Suprapubic skin (tissue), 4 donors: ENCODE measurements at regions not wholly inside any gene's neighbourhood (a gene's known extent, or its start where the extent isn't known, plus 50 kb on each side); places are given as distances from the start of the nearest gene placed in this dataset.

Source experiments
- DNase-seq, 2 donors: peaks; one replicate each; pipeline ENCODE4 v3.0.0-alpha.2; 2019; ENCODE audit warnings: low spot score in 2 of 2
- H3K27ac ChIP-seq: fragments of 200-600 bp; sonication (generic); one replicate; pipeline ENCODE4 v1.5.1; 2019
- H3K27me3 ChIP-seq: fragments of 200-600 bp; sonication (generic); one replicate; pipeline ENCODE4 v1.5.1; 2019
- H3K36me3 ChIP-seq: fragments of 200-600 bp; sonication (generic); one replicate; pipeline ENCODE4 v1.5.1; 2019
- H3K4me1 ChIP-seq: fragments of 200-600 bp; sonication (generic); one replicate; pipeline ENCODE4 v1.5.1; 2019
- H3K4me3 ChIP-seq: fragments of 200-600 bp; sonication (generic); one replicate; pipeline ENCODE4 v1.5.1; 2019; ENCODE audit warnings: mild to moderate bottlenecking
- H3K9me3 ChIP-seq: fragments of 200-600 bp; sonication (generic); one replicate; pipeline ENCODE4 v1.5.1; 2019
- EP300 ChIP-seq: sonication (generic); formaldehyde crosslinking; IDR thresholded peaks from one replicate; pipeline ENCODE4 v1.6.1; 2017; ENCODE audit warnings: antibody characterized with exemption
- POLR2A ChIP-seq, 2 donors: fragments of 450-650 bp; IDR thresholded peaks; one replicate each; pipeline ENCODE4 v1.6.1; 2017; ENCODE audit warnings: antibody characterized with exemption in 2 of 2, mild to moderate bottlenecking in 2 of 2, moderate library complexity in 2 of 2
- POLR2AphosphoS5 ChIP-seq, 3 donors: sonication (generic); formaldehyde crosslinking; IDR thresholded peaks; one replicate each; pipeline ENCODE4 v1.6.1; 2017; ENCODE audit warnings: antibody characterized with exemption in 3 of 3
- WGBS: methylation state at CpG from one replicate; pipeline ENCODE4 v1.1.5; 2018; 5-methylcytosine and 5-hydroxymethylcytosine counted together
- TF ChIP-seq, protein P1 (sequence below), 2 donors: fragments of 200-600 bp in 1 of 2; fragments of 450-650 bp in 1 of 2; sonication (generic) in 1 of 2; IDR thresholded peaks; one replicate each; pipeline ENCODE4 v1.5.1; 2016 to 2019; ENCODE audit warnings: antibody characterized with exemption in 2 of 2, mild to moderate bottlenecking in 1 of 2, moderate library complexity in 1 of 2

DNA sequence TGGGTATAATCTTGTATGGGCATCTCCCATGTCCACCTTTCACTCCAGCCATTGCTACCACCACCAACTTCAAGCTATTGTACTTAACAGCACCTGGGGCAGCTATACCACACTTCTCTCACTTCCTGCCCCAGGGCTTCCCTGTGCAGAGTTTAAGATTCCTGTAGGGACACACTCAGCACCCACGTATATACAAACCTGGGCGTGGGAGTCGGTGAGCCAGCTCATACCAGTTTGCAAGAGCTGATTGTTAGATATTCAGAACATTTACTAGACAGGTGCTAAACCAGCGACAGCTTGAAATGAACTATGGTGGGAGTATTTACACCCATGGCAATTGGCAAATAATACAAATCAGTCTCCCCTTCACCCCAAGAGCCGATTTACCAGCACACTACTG lies 114.8 kb upstream of the CSF3R start:
- Histone ChIP-seq H3K9me3 (no peaks in the 10 kb centered on the region), H3K27ac (no peak overlapping the region), H3K36me3 (no peaks in the 10 kb centered on the region), H3K27me3 (peaks cover 57% of the 10 kb centered on the region), H3K4me3 (no peak overlapping the region), H3K4me1 (no peaks in the 10 kb centered on the region)
- no peak for DNase-seq
- no peak for TF ChIP-seq POLR2AphosphoS5 (IDR thresholded peaks at IDR 0.05)
- no peak for TF ChIP-seq POLR2A (IDR thresholded peaks at IDR 0.05)
- no peak for TF ChIP-seq EP300
- TF ChIP-seq, protein P1, sequence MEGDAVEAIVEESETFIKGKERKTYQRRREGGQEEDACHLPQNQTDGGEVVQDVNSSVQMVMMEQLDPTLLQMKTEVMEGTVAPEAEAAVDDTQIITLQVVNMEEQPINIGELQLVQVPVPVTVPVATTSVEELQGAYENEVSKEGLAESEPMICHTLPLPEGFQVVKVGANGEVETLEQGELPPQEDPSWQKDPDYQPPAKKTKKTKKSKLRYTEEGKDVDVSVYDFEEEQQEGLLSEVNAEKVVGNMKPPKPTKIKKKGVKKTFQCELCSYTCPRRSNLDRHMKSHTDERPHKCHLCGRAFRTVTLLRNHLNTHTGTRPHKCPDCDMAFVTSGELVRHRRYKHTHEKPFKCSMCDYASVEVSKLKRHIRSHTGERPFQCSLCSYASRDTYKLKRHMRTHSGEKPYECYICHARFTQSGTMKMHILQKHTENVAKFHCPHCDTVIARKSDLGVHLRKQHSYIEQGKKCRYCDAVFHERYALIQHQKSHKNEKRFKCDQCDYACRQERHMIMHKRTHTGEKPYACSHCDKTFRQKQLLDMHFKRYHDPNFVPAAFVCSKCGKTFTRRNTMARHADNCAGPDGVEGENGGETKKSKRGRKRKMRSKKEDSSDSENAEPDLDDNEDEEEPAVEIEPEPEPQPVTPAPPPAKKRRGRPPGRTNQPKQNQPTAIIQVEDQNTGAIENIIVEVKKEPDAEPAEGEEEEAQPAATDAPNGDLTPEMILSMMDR (IDR thresholded peaks at IDR 0.05) = no peak
- WGBS = 64% methylated on average over 5 of the region's 5 CpGs

DNA sequence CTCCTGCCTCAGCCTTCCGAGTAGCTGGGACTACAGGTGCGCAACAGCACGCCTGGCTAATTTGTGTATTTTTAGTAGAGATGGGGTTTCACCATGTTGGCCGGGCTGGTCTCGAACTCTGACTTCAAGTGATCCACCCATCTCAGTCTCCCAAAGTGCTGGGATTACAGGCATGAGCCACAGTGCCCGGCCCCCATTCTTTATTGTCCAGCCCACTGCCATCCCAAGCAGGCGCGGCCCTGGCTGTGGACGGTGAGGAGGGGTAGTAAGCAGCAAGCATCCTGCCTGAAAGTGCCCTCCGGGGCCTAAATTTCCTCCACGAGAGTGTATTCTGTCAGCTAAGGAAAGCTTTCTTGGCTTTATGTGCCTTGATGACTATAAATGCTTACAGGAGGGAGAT lies 113.2 kb upstream of the CSF3R start:
- Histone ChIP-seq H3K27ac (no peak overlapping the region), H3K4me3 (no peak overlapping the region), H3K9me3 (no peaks in the 10 kb centered on the region), H3K27me3 (peaks cover 66% of the 10 kb centered on the region), H3K4me1 (no peaks in the 10 kb centered on the region), H3K36me3 (no peaks in the 10 kb centered on the region)
- DNase-seq = no peak
- no peak for TF ChIP-seq EP300
- no peak for TF ChIP-seq POLR2A (IDR thresholded peaks at IDR 0.05)
- TF ChIP-seq, protein P1 (IDR thresholded peaks at IDR 0.05) = no peak
- TF ChIP-seq POLR2AphosphoS5 (IDR thresholded peaks at IDR 0.05) = no peak
- 81% methylated on average over 11 of the region's 11 CpGs for WGBS

GRCh38 chr1:36595349-36595748 lies 112.6 kb upstream of the CSF3R start:
- no peak overlapping the region for H3K4me3 ChIP-seq
- no peaks in the 10 kb centered on the region for H3K9me3 ChIP-seq
- H3K27ac ChIP-seq = no peak overlapping the region
- WGBS = 44% methylated on average over 11 of the region's 11 CpGs
- peaks cover 62% of the 10 kb centered on the region for H3K27me3 ChIP-seq
- DNase-seq = no peak
- TF ChIP-seq POLR2AphosphoS5 (IDR thresholded peaks at IDR 0.05) = no peak
- TF ChIP-seq POLR2A (IDR thresholded peaks at IDR 0.05) = no peak
- TF ChIP-seq, protein P1 (IDR thresholded peaks at IDR 0.05) = no peak
- no peak for TF ChIP-seq EP300
- H3K36me3 ChIP-seq = no peaks in the 10 kb centered on the region
- H3K4me1 ChIP-seq = no peaks in the 10 kb centered on the region

DNA sequence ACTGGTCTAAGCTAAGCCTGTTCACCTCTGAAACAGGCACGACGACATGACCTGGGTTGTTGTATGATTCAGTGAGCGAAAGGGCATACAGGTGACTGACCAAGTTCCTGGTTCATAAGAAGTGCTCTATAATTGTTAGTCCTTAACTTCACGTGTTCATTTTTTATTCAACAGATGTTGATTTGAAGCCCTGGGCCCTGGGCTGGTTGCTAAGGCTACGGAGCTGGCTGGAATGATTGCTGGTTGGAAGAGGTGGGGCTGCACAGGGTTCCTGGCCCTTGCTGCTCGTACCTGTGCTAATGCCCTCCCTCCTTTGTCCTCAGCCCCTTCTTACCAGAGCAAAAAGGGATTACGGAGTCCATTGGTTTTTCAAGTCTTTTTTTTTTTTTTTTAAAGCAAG lies 111.3 kb upstream of the CSF3R start:
- Histone ChIP-seq H3K27me3 (peaks cover 68% of the 10 kb centered on the region), H3K4me3 (no peak overlapping the region), H3K4me1 (no peaks in the 10 kb centered on the region), H3K36me3 (no peaks in the 10 kb centered on the region), H3K9me3 (no peaks in the 10 kb centered on the region), H3K27ac (no peak overlapping the region)
- TF ChIP-seq, protein P1 (IDR thresholded peaks at IDR 0.05) = no peak
- TF ChIP-seq POLR2A (IDR thresholded peaks at IDR 0.05) = no peak
- TF ChIP-seq POLR2AphosphoS5 (IDR thresholded peaks at IDR 0.05) = no peak
- no peak for TF ChIP-seq EP300
- WGBS = 62% methylated on average over 7 of the region's 7 CpGs
- no peak for DNase-seq

GRCh38 chr1:36591278-36591677 lies 108.6 kb upstream of the CSF3R start:
- TF ChIP-seq EP300 (no peak), POLR2A (IDR thresholded peaks at IDR 0.05) (no peak), POLR2AphosphoS5 (IDR thresholded peaks at IDR 0.05) (no peak)
- TF ChIP-seq, protein P1 (IDR thresholded peaks at IDR 0.05) = no peak
- H3K4me1 ChIP-seq = no peaks in the 10 kb centered on the region
- no peak overlapping the region for H3K4me3 ChIP-seq
- H3K27ac ChIP-seq = no peak overlapping the region
- no peak for DNase-seq
- 54% methylated on average over 7 of the region's 7 CpGs for WGBS
- peaks cover 80% of the 10 kb centered on the region for H3K27me3 ChIP-seq
- no peaks in the 10 kb centered on the region for H3K36me3 ChIP-seq
- no peaks in the 10 kb centered on the region for H3K9me3 ChIP-seq
